CD14-positive monocyte (primary cell): ENCODE measurements at regions not wholly inside any gene's neighbourhood (a gene's known extent, or its start where the extent isn't known, plus 50 kb on each side); places are given as distances from the start of the nearest gene placed in this dataset.

ENCODE experiments used
- DNase-seq, 3 donors: peaks; one replicate each; pipeline ENCODE4 v3.0.0-alpha.2; 2011 to 2022
- H2AFZ ChIP-seq: 2 replicates; pipeline ENCODE4 v1.6.0; 2012; ENCODE audit warnings: mild to moderate bottlenecking, low read depth, low read length, inconsistent platforms; ENCODE audit not compliant: insufficient read depth, poor library complexity, severe bottlenecking
- H3K27ac ChIP-seq, 2 donors: 1 replicate in 1 of 2; 2 replicates in 1 of 2; pipeline ENCODE4 v1.5.1; 2012 to 2013; ENCODE audit warnings: low read length in 2 of 2, control low read depth in 1 of 2, inconsistent platforms in 1 of 2, low read depth in 1 of 2, mild to moderate bottlenecking in 1 of 2
- H3K27me3 ChIP-seq, 2 donors: one replicate each; pipeline versions ENCODE4 v1.6.0 to v1.6.1; 2011 to 2013; ENCODE audit warnings: low read length in 2 of 2; ENCODE audit not compliant: control insufficient read depth in 2 of 2, insufficient read depth in 2 of 2
- H3K36me3 ChIP-seq, 2 donors: replicated peaks in 1 of 2; 1 replicate in 1 of 2; 2 replicates in 1 of 2; pipeline versions ENCODE4 v1.5.1 to v1.6.1; 2012 to 2013; ENCODE audit warnings: low read length in 2 of 2, control low read depth in 1 of 2, inconsistent platforms in 1 of 2, mild to moderate bottlenecking in 1 of 2; ENCODE audit not compliant: insufficient read depth in 2 of 2, control insufficient read depth in 1 of 2
- H3K4me1 ChIP-seq, 2 donors: 1 replicate in 1 of 2; 2 replicates in 1 of 2; pipeline versions ENCODE4 v1.5.1 to v1.6.1; 2012 to 2013; ENCODE audit warnings: low read length in 2 of 2, control low read depth in 1 of 2, inconsistent platforms in 1 of 2, mild to moderate bottlenecking in 1 of 2, moderate library complexity in 1 of 2; ENCODE audit not compliant: insufficient read depth in 2 of 2, control insufficient read depth in 1 of 2
- H3K4me2 ChIP-seq: replicated peaks from 2 replicates; pipeline ENCODE3; 2012; ENCODE audit warnings: low read length, moderate library complexity, mild to moderate bottlenecking; ENCODE audit not compliant: poor library complexity, severe bottlenecking; ENCODE audit errors: extremely low read depth
- H3K4me3 ChIP-seq, 3 experiments: fragments of 200-600 bp in 1 of 3; sonication (generic) in 1 of 3; replicated peaks in 1 of 3; 1 replicate in 2 of 3; 2 replicates in 1 of 3; pipeline ENCODE4 v1.5.1; 2011 to 2013; ENCODE audit warnings: low read length in 3 of 3, mild to moderate bottlenecking in 3 of 3, control low read depth in 2 of 3, low read depth in 2 of 3, inconsistent platforms in 1 of 3, moderate library complexity in 1 of 3
- H3K79me2 ChIP-seq: 2 replicates; pipeline ENCODE4 v1.6.0; 2012; ENCODE audit warnings: mild to moderate bottlenecking, control low read depth, inconsistent platforms, low read length, moderate library complexity; ENCODE audit not compliant: insufficient read depth
- H3K9ac ChIP-seq: 2 replicates; pipeline ENCODE4 v1.6.0; 2017; ENCODE audit warnings: low read length, mild to moderate bottlenecking; ENCODE audit not compliant: insufficient read depth, poor library complexity, severe bottlenecking
- H3K9me3 ChIP-seq, 2 donors: replicated peaks in 1 of 2; 1 replicate in 1 of 2; 2 replicates in 1 of 2; pipeline versions ENCODE4 v1.5.1 to v1.6.1; 2012 to 2013; ENCODE audit warnings: low read length in 2 of 2, control low read depth in 1 of 2; ENCODE audit not compliant: control insufficient read depth in 1 of 2, insufficient read depth in 1 of 2
- H4K20me1 ChIP-seq: 2 replicates; pipeline ENCODE4 v1.6.0; 2012; ENCODE audit warnings: mild to moderate bottlenecking, low read length, control low read depth, moderate library complexity; ENCODE audit not compliant: insufficient read depth
- H3K27ac Mint-ChIP-seq, 7 donors: one replicate each; pipeline ENCODE4 v1.8.0; 2020; ENCODE audit warnings: mild to moderate bottlenecking in 7 of 7, mixed read lengths in 7 of 7, moderate library complexity in 6 of 7, inconsistent platforms in 2 of 7
- H3K27me3 Mint-ChIP-seq, 3 donors: one replicate each; pipeline ENCODE4 v1.8.0; 2021 to 2022; ENCODE audit warnings: low read depth in 3 of 3, mild to moderate bottlenecking in 3 of 3, mixed read lengths in 3 of 3, moderate library complexity in 3 of 3, inconsistent platforms in 1 of 3
- H3K36me3 Mint-ChIP-seq, 2 donors: one replicate each; pipeline ENCODE4 v1.8.0; 2020; ENCODE audit warnings: mixed read lengths in 2 of 2, inconsistent platforms in 1 of 2, mild to moderate bottlenecking in 1 of 2
- H3K4me1 Mint-ChIP-seq: one replicate; pipeline ENCODE4 v1.8.0; 2020; ENCODE audit warnings: mild to moderate bottlenecking, mixed read lengths
- H3K4me3 Mint-ChIP-seq, 2 donors: one replicate each; pipeline ENCODE4 v1.8.0; 2020; ENCODE audit warnings: mild to moderate bottlenecking in 2 of 2, mixed read lengths in 2 of 2, moderate library complexity in 1 of 2
- H3K9me3 Mint-ChIP-seq, 7 donors: one replicate each; pipeline ENCODE4 v1.8.0; 2020 to 2022; ENCODE audit warnings: mixed read lengths in 7 of 7, mild to moderate bottlenecking in 6 of 7, moderate library complexity in 6 of 7, inconsistent platforms in 2 of 7
- CTCF ChIP-seq: fragments of 200-600 bp; IDR thresholded peaks from one replicate; pipeline ENCODE4 v1.8.0; 2022; ENCODE audit warnings: antibody characterized with exemption, mild to moderate bottlenecking
- WGBS: methylation state at CpG from one replicate; pipeline ENCODE4 v1.1.5; 2013; ENCODE audit warnings: missing lambda C conversion rate; ENCODE audit not compliant: insufficient coverage; 5-methylcytosine and 5-hydroxymethylcytosine counted together
- intact Hi-C, 2 donors: fragments of 100-400 bp; cut with micrococcal nuclease; formaldehyde crosslinking; loops; one replicate each; pipeline versions ENCODE4 v1.15.0 to v1.15.1; 2023

- Histone ChIP-seq H2AFZ (no peak overlapping the region), H3K79me2 (no peaks in the 10 kb centered on the region), H3K27me3 (no peaks in the 10 kb centered on the region), H3K27ac (no peak overlapping the region), H3K4me3 (no peak overlapping the region), H3K9ac (no peak overlapping the region), H3K4me1 (no peaks in the 10 kb centered on the region), H3K9me3 (no peaks in the 10 kb centered on the region), H4K20me1 (no peaks in the 10 kb centered on the region), H3K36me3 (no peaks in the 10 kb centered on the region), H3K4me2 (no peak overlapping the region)
- Mint-ChIP-seq H3K27ac (no peak overlapping the region), H3K36me3 (no peaks in the 10 kb centered on the region), H3K27me3 (no peaks in the 10 kb centered on the region), H3K9me3 (peaks cover 0 to 7% (median 0%) of the 10 kb centered on the region in 7 donors), H3K4me3 (no peak overlapping the region), H3K4me1 (no peaks in the 10 kb centered on the region)
- DNase-seq, result no peak
- intact Hi-C loops, result no loop called here
- no peak for TF ChIP-seq CTCF
- WGBS, result 100% methylated on average over 1 of the region's 3 CpGs
Measured at GRCh38 chr13:90623318-90624011, 724.0 kb upstream of the MIR17HG start.

GRCh38 chr13:90627813-90628212 lies 719.7 kb upstream of the MIR17HG start:
- no peaks in the 10 kb centered on the region for H3K36me3 ChIP-seq
- WGBS, result no CpG with 5 or more reads among the region's 1 CpG
- no peak for DNase-seq
- H3K36me3 Mint-ChIP-seq, result no peaks in the 10 kb centered on the region
- peaks cover 0 to 7% (median 0%) of the 10 kb centered on the region in 7 donors for H3K9me3 Mint-ChIP-seq
- H3K27ac ChIP-seq, result no peak overlapping the region
- no peaks in the 10 kb centered on the region for H3K79me2 ChIP-seq
- no peak for TF ChIP-seq CTCF
- H3K4me3 ChIP-seq, result no peak overlapping the region
- H3K4me1 Mint-ChIP-seq, result no peaks in the 10 kb centered on the region
- H3K27me3 ChIP-seq, result no peaks in the 10 kb centered on the region
- H3K9ac ChIP-seq, result no peak overlapping the region
- H3K4me3 Mint-ChIP-seq, result no peak overlapping the region
- intact Hi-C loops, result no loop called here
- no peak overlapping the region for H3K4me2 ChIP-seq
- no peak overlapping the region for H2AFZ ChIP-seq
- H3K27me3 Mint-ChIP-seq, result peaks cover 0 to 1% (median 0%) of the 10 kb centered on the region in 3 donors
- H3K4me1 ChIP-seq, result no peaks in the 10 kb centered on the region
- H3K27ac Mint-ChIP-seq, result no peak overlapping the region
- no peaks in the 10 kb centered on the region for H3K9me3 ChIP-seq
- no peaks in the 10 kb centered on the region for H4K20me1 ChIP-seq
